ENCODE measurements at regions not wholly inside any gene's neighbourhood (a gene's known extent, or its start where the extent isn't known, plus 50 kb on each side); places are given as distances from the start of the nearest gene placed in this dataset.
"Not testable (repeated sequence)": the region's sequence is repeated elsewhere in the genome, so short reads cannot be mapped to it uniquely, and the experiment has no call there.

GRCh38 chr1:83485314-83486019 is 513.5 kb downstream of the TTLL7 start:
- CTCF ChIA-PET, POLR2A ChIA-PET: not testable (repeated sequence)

GRCh38 chr1:83481284-83481683 is 517.6 kb downstream of the TTLL7 start:
- POLR2A ChIA-PET, CTCF ChIA-PET: not testable (repeated sequence)

- CTCF ChIA-PET, POLR2A ChIA-PET: not testable (repeated sequence)
Observed at GRCh38 chr1:83479591-83480239, 519.2 kb downstream of the TTLL7 start.

GRCh38 chr1:83478127-83478526 is 520.8 kb downstream of the TTLL7 start:
- POLR2A ChIA-PET, CTCF ChIA-PET: not testable (repeated sequence)

GRCh38 chr1:83476518-83476917 is 522.4 kb downstream of the TTLL7 start:
- CTCF ChIA-PET, POLR2A ChIA-PET: not testable (repeated sequence)

GRCh38 chr1:83474946-83475345 is 524.0 kb downstream of the TTLL7 start:
- CTCF ChIA-PET, POLR2A ChIA-PET: not testable (repeated sequence)

GRCh38 chr1:83473986-83474385 is 524.9 kb downstream of the TTLL7 start:
- CTCF ChIA-PET: not testable (repeated sequence)

GRCh38 chr1:83472066-83472465 is 526.9 kb downstream of the TTLL7 start:
- POLR2A ChIA-PET, CTCF ChIA-PET: not testable (repeated sequence)

More at GRCh38 chr1:83473986-83474385, 524.9 kb downstream of the TTLL7 start:
- POLR2A ChIA-PET: not testable (repeated sequence)

GRCh38 chr1:83471272-83471671 is 527.7 kb downstream of the TTLL7 start:
- POLR2A ChIA-PET: not testable (repeated sequence)

GRCh38 chr1:83468336-83468735 is 530.6 kb downstream of the TTLL7 start:
- CTCF ChIA-PET, POLR2A ChIA-PET: not testable (repeated sequence)

More at GRCh38 chr1:83471272-83471671, 527.7 kb downstream of the TTLL7 start:
- CTCF ChIA-PET: not testable (repeated sequence)

- POLR2A ChIA-PET, CTCF ChIA-PET: not testable (repeated sequence)
Observed at GRCh38 chr1:83457735-83458248, 541.1 kb downstream of the TTLL7 start.

GRCh38 chr1:83457281-83457680 is 541.7 kb downstream of the TTLL7 start:
- CTCF ChIA-PET, POLR2A ChIA-PET: not testable (repeated sequence)

- CTCF ChIA-PET, POLR2A ChIA-PET: not testable (repeated sequence)
Observed at GRCh38 chr1:83455753-83456152, 543.2 kb downstream of the TTLL7 start.

GRCh38 chr1:83445873-83446272 is 553.1 kb downstream of the TTLL7 start:
- CTCF ChIA-PET: not testable (repeated sequence)

GRCh38 chr1:83442412-83442811 is 556.5 kb downstream of the TTLL7 start:
- POLR2A ChIA-PET, CTCF ChIA-PET: not testable (repeated sequence)

More at GRCh38 chr1:83445873-83446272, 553.1 kb downstream of the TTLL7 start:
- POLR2A ChIA-PET: not testable (repeated sequence)

GRCh38 chr1:83440586-83440985 is 558.3 kb downstream of the TTLL7 start:
- POLR2A ChIA-PET: not testable (repeated sequence)

GRCh38 chr1:83440021-83440420 is 558.9 kb downstream of the TTLL7 start:
- POLR2A ChIA-PET, CTCF ChIA-PET: not testable (repeated sequence)

More at GRCh38 chr1:83440586-83440985, 558.3 kb downstream of the TTLL7 start:
- CTCF ChIA-PET: not testable (repeated sequence)

GRCh38 chr1:83438316-83438715 is 560.6 kb downstream of the TTLL7 start:
- CTCF ChIA-PET, POLR2A ChIA-PET: not testable (repeated sequence)

GRCh38 chr1:83435336-83435735 is 563.6 kb downstream of the TTLL7 start:
- POLR2A ChIA-PET, CTCF ChIA-PET: not testable (repeated sequence)

- POLR2A ChIA-PET, CTCF ChIA-PET: not testable (repeated sequence)
Observed at GRCh38 chr1:83427566-83427965, 571.4 kb downstream of the TTLL7 start.

GRCh38 chr1:83423382-83423781 is 575.5 kb downstream of the TTLL7 start:
- CTCF ChIA-PET, POLR2A ChIA-PET: not testable (repeated sequence)

GRCh38 chr1:83418558-83418957 is 580.4 kb downstream of the TTLL7 start:
- ChIA-PET POLR2A (no interaction called here), CTCF (no interaction called here)
